ENCODE measurements at regions not wholly inside any gene's neighbourhood (a gene's known extent, or its start where the extent isn't known, plus 50 kb on each side); places are given as distances from the start of the nearest gene placed in this dataset.

- intact Hi-C loops (cut with DNase I; ENCODE audit: low total_unique reads) (no loop called here), in situ Hi-C loops (cut with MboI; ENCODE audit: low sequenced_read_pairs in 4 of 4) (no loop called here)
- Histone ChIP-seq H3K4me3 (no peak overlapping the region), H3K27ac (no peak overlapping the region), H3K4me1 (no peaks in the 10 kb centered on the region), H3K27me3 (no peaks in the 10 kb centered on the region), H3K9me3 (no peaks in the 10 kb centered on the region), H3K36me3 (no peaks in the 10 kb centered on the region)
- DNase-seq, result no peak
- no peak for TF ChIP-seq POLR2A (IDR thresholded peaks at IDR 0.05)
- no peak for TF ChIP-seq CTCF (IDR thresholded peaks at IDR 0.05 in 4 of 5, conservative IDR thresholded peaks at IDR 0.05 in 1 of 5)
- ATAC-seq, result no peak
Observed at GRCh38 chrY:7674465-7674864, 762.9 kb upstream of the AMELY start.

GRCh38 chrY:7672796-7673195 is 761.2 kb upstream of the AMELY start:
- ATAC-seq (no peak), DNase-seq (no peak)
- TF ChIP-seq CTCF (IDR thresholded peaks at IDR 0.05 in 4 of 5, conservative IDR thresholded peaks at IDR 0.05 in 1 of 5) (no peak), POLR2A (IDR thresholded peaks at IDR 0.05) (no peak)

GRCh38 chrY:7663261-7663660 is 751.7 kb upstream of the AMELY start:
- H3K9me3 ChIP-seq, result no peaks in the 10 kb centered on the region
- H3K36me3 ChIP-seq, result no peaks in the 10 kb centered on the region
- no peaks in the 10 kb centered on the region for H3K4me1 ChIP-seq
- no peaks in the 10 kb centered on the region for H3K27me3 ChIP-seq
- TF ChIP-seq POLR2A (IDR thresholded peaks at IDR 0.05) (no peak), CTCF (IDR thresholded peaks at IDR 0.05 in 4 of 5, conservative IDR thresholded peaks at IDR 0.05 in 1 of 5) (no peak)
- ATAC-seq, result no peak
- intact Hi-C loops (cut with DNase I; ENCODE audit: low total_unique reads) (no loop called here), in situ Hi-C loops (cut with MboI; ENCODE audit: low sequenced_read_pairs in 4 of 4) (no loop called here)
- H3K4me3 ChIP-seq, result no peak overlapping the region
- DNase-seq, result no peak
- H3K27ac ChIP-seq, result no peak overlapping the region

More at GRCh38 chrY:7672796-7673195, 761.2 kb upstream of the AMELY start:
- Histone ChIP-seq H3K4me1 (no peaks in the 10 kb centered on the region), H3K27ac (no peak overlapping the region), H3K9me3 (no peaks in the 10 kb centered on the region), H3K36me3 (no peaks in the 10 kb centered on the region), H3K27me3 (no peaks in the 10 kb centered on the region), H3K4me3 (no peak overlapping the region)
- in situ Hi-C loops (cut with MboI; ENCODE audit: low sequenced_read_pairs in 4 of 4), result no loop called here
- intact Hi-C loops (cut with DNase I; ENCODE audit: low total_unique reads), result no loop called here

- no peaks in the 10 kb centered on the region for H3K9me3 ChIP-seq
- TF ChIP-seq CTCF (IDR thresholded peaks at IDR 0.05 in 4 of 5, conservative IDR thresholded peaks at IDR 0.05 in 1 of 5), result no peak
- TF ChIP-seq POLR2A (IDR thresholded peaks at IDR 0.05), result no peak
- in situ Hi-C loops (cut with MboI; ENCODE audit: low sequenced_read_pairs in 4 of 4), result no loop called here
- no peaks in the 10 kb centered on the region for H3K36me3 ChIP-seq
- no peak for DNase-seq
- no peaks in the 10 kb centered on the region for H3K27me3 ChIP-seq
- intact Hi-C loops (cut with DNase I; ENCODE audit: low total_unique reads), result no loop called here
- no peak overlapping the region for H3K4me3 ChIP-seq
- H3K4me1 ChIP-seq, result no peaks in the 10 kb centered on the region
- no peak overlapping the region for H3K27ac ChIP-seq
- ATAC-seq, result no peak
Observed at GRCh38 chrY:7659047-7659446, 747.5 kb upstream of the AMELY start.

- H3K4me1 ChIP-seq, result no peaks in the 10 kb centered on the region
- no peaks in the 10 kb centered on the region for H3K9me3 ChIP-seq
- H3K27me3 ChIP-seq, result no peaks in the 10 kb centered on the region
- in situ Hi-C loops (cut with MboI; ENCODE audit: low sequenced_read_pairs in 4 of 4), result no loop called here
- ATAC-seq, result no peak
- H3K36me3 ChIP-seq, result no peaks in the 10 kb centered on the region
- no peak overlapping the region for H3K27ac ChIP-seq
- DNase-seq, result no peak
- TF ChIP-seq POLR2A (IDR thresholded peaks at IDR 0.05) (no peak), CTCF (IDR thresholded peaks at IDR 0.05 in 4 of 5, conservative IDR thresholded peaks at IDR 0.05 in 1 of 5) (no peak)
- no peak overlapping the region for H3K4me3 ChIP-seq
- intact Hi-C loops (cut with DNase I; ENCODE audit: low total_unique reads), result no loop called here
Observed at GRCh38 chrY:7656596-7656995, 745.0 kb upstream of the AMELY start.

All from gastrocnemius medialis (tissue), 4 donors.